A673 (cell line): ENCODE measurements at regions not wholly inside any gene's neighbourhood (a gene's known extent, or its start where the extent isn't known, plus 50 kb on each side); places are given as distances from the start of the nearest gene placed in this dataset.

ENCODE experiments used
- BruUV-seq: library from RNA; stranded (reverse); fragments of 400-500 nt; replicated peaks from 2 replicates; lab custom pipeline; 2021; lab: Mats Ljungman, UMichigan
- CTCF ChIA-PET: fragments of 300-600 bp; sonication (Branson Sonifier 250); formaldehyde crosslinking; loops from one replicate; lab custom pipeline; 2022; ENCODE audit warnings: antibody characterized with exemption; lab: Charles Lee
- POLR2A ChIA-PET: fragments of 300-600 bp; sonication (Branson Sonifier 250); formaldehyde crosslinking; loops from one replicate; lab custom pipeline; 2022; ENCODE audit warnings: antibody characterized with exemption; ENCODE audit not compliant: low non-redundant PET; lab: Charles Lee
- DNase-seq: peaks from one replicate; pipeline ENCODE4 v3.0.0-alpha.2; 2015; ENCODE audit warnings: low spot score
- H3K27ac ChIP-seq: fragments of 200-600 bp; sonication (generic); 2 replicates; pipeline ENCODE4 v1.5.1; 2016; ENCODE audit warnings: mixed run types, low read depth, mild to moderate bottlenecking, mixed read lengths, antibody characterized with exemption, low read length; ENCODE audit not compliant: poor library complexity, severe bottlenecking
- H3K27me3 ChIP-seq: fragments of 200-600 bp; sonication (generic); replicated peaks from 2 replicates; pipeline ENCODE4 v1.6.1; 2017; ENCODE audit warnings: mixed run types, low read depth, mild to moderate bottlenecking, mixed read lengths, antibody characterized with exemption, low read length; ENCODE audit not compliant: insufficient read depth, poor library complexity
- H3K36me3 ChIP-seq: fragments of 200-600 bp; sonication (generic); 2 replicates; pipeline ENCODE4 v1.6.1; 2016; ENCODE audit warnings: mixed run types, mild to moderate bottlenecking, mixed read lengths, antibody characterized with exemption, low read length; ENCODE audit not compliant: insufficient read depth, poor library complexity, severe bottlenecking
- H3K4me1 ChIP-seq: fragments of 200-600 bp; sonication (generic); 2 replicates; pipeline ENCODE4 v1.6.1; 2017; ENCODE audit warnings: mixed run types, mild to moderate bottlenecking, mixed read lengths, antibody characterized with exemption, low read length; ENCODE audit not compliant: insufficient read depth, poor library complexity, severe bottlenecking
- H3K4me3 ChIP-seq: fragments of 200-600 bp; sonication (generic); 2 replicates; pipeline ENCODE4 v1.5.1; 2016; ENCODE audit warnings: low read depth, mixed run types, mild to moderate bottlenecking, mixed read lengths, low read length; ENCODE audit not compliant: poor library complexity, severe bottlenecking
- H3K9me3 ChIP-seq: fragments of 200-600 bp; sonication (generic); 2 replicates; pipeline ENCODE4 v1.6.1; 2016; ENCODE audit warnings: mixed run types, low read depth, mild to moderate bottlenecking, mixed read lengths, antibody characterized with exemption, low read length; ENCODE audit not compliant: poor library complexity, severe bottlenecking
- CTCF ChIP-seq: fragments of 300-800, 200-600 bp; sonication (generic); conservative IDR thresholded peaks from 2 replicates; pipeline ENCODE4 v1.5.1; 2017; ENCODE audit warnings: low read depth, mild to moderate bottlenecking, antibody characterized with exemption, low read length, moderate library complexity, mixed read lengths
- EZH2 ChIP-seq: fragments of 200-600 bp; sonication (generic); IDR thresholded peaks from 2 replicates; pipeline ENCODE4 v1.6.1; 2017; ENCODE audit warnings: borderline replicate concordance, low read depth, mild to moderate bottlenecking, mixed read lengths, antibody characterized with exemption, low read length; ENCODE audit not compliant: poor library complexity, severe bottlenecking
- intact Hi-C: fragments of 100-400 bp; cut with micrococcal nuclease; formaldehyde crosslinking; loops from one replicate; pipeline ENCODE4 v1.10.0; 2022; ENCODE audit not compliant: unreplicated experiment

DNA sequence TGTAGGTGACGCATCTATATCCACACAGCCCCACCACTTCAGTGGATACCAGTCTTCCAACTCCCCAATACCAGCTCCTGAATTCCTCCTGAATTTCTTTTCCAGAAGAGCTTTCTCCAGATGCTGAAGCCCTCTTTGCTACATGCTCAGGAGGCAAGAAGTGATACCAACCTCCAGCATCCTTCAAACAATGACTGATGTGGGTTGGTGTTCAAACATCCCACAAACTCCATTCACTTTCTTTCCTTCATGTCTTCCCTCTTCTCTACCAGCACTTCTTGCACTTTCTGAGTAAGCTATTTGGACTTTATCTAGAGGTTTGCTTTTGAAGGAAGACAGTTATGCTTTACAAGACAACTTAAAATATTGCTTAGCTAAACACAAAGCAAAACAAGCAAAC, 179.9 kb upstream of the RORB start:
- no peak for DNase-seq
- H3K27ac ChIP-seq, result no peak overlapping the region
- H3K36me3 ChIP-seq, result no peaks in the 10 kb centered on the region
- TF ChIP-seq EZH2, result no peak
- no peak for TF ChIP-seq CTCF
- intact Hi-C loops, result loop anchor here (10.0 kb wide), 1 partner anchor 58 kb away; no protein-coding TSS in a partner anchor
- no peaks in the 10 kb centered on the region for H3K27me3 ChIP-seq
- no peaks in the 10 kb centered on the region for H3K4me1 ChIP-seq
- POLR2A ChIA-PET, result no interaction called here
- H3K9me3 ChIP-seq, result no peaks in the 10 kb centered on the region
- CTCF ChIA-PET, result no interaction called here
- BruUV-seq, result no TSS peak
- H3K4me3 ChIP-seq, result no peak overlapping the region

GRCh38 chr9:74321396-74321795, 175.7 kb upstream of the RORB start:
- no peaks in the 10 kb centered on the region for H3K27me3 ChIP-seq
- TF ChIP-seq CTCF (no peak), EZH2 (no peak)
- DNase-seq, result no peak

GRCh38 chr9:74322661-74323314, 174.3 kb upstream of the RORB start:
- no peaks in the 10 kb centered on the region for H3K9me3 ChIP-seq
- ChIA-PET POLR2A (no interaction called here), CTCF (no interaction called here)
- DNase-seq, result no peak
- no peak overlapping the region for H3K27ac ChIP-seq
- BruUV-seq, result no TSS peak
- no peaks in the 10 kb centered on the region for H3K27me3 ChIP-seq
- intact Hi-C loops, result no loop called here
- no peaks in the 10 kb centered on the region for H3K36me3 ChIP-seq
- no peaks in the 10 kb centered on the region for H3K4me1 ChIP-seq
- TF ChIP-seq CTCF (no peak), EZH2 (no peak)
- H3K4me3 ChIP-seq, result no peak overlapping the region

More at GRCh38 chr9:74321396-74321795, 175.7 kb upstream of the RORB start:
- Histone ChIP-seq H3K4me3 (no peak overlapping the region), H3K4me1 (no peaks in the 10 kb centered on the region), H3K9me3 (no peaks in the 10 kb centered on the region), H3K27ac (no peak overlapping the region), H3K36me3 (no peaks in the 10 kb centered on the region)
- ChIA-PET CTCF (no interaction called here), POLR2A (no interaction called here)
- intact Hi-C loops, result no loop called here
- no TSS peak for BruUV-seq
